ENCODE measurements at regions not wholly inside any gene's neighbourhood (a gene's known extent, or its start where the extent isn't known, plus 50 kb on each side); places are given as distances from the start of the nearest gene placed in this dataset.

- Mint-ChIP-seq H3K27me3 (ENCODE audit: low read depth in 2 of 2) (peaks cover 3 to 10% of the 10 kb centered on the region in 2 donors), H3K27ac (no peak overlapping the region), H3K4me3 (no peak overlapping the region), H3K4me1 (no peaks in the 10 kb centered on the region), H3K9me3 (peaks cover 11 to 13% of the 10 kb centered on the region in 2 donors), H3K36me3 (peaks cover 16% of the 10 kb centered on the region)
- Histone ChIP-seq H3K9me3 (ENCODE audit: control insufficient read depth, insufficient read depth, low read length) (no peaks in the 10 kb centered on the region), H3K27ac (ENCODE audit: low read length) (no peak overlapping the region), H3K36me3 (ENCODE audit: control insufficient read depth, insufficient read depth, low read length) (no peaks in the 10 kb centered on the region), H3K4me1 (ENCODE audit: control insufficient read depth, insufficient read depth, low read length) (no peaks in the 10 kb centered on the region), H3K27me3 (ENCODE audit: control insufficient read depth, insufficient read depth, low read length) (no peaks in the 10 kb centered on the region), H3K4me3 (ENCODE audit: low read length) (no peak overlapping the region)
- ATAC-seq (no peak), DNase-seq (no peak)
- intact Hi-C loops (cut with micrococcal nuclease): no loop called here
- no peak for TF ChIP-seq CTCF (IDR thresholded peaks at IDR 0.05)
- WGBS (ENCODE audit: insufficient coverage): 72% methylated on average over 3 of the region's 3 CpGs
Observed at GRCh38 chr5:71860048-71860447, 141.0 kb downstream of the CARTPT start.

- Histone ChIP-seq H3K27me3 (ENCODE audit: control insufficient read depth, insufficient read depth, low read length) (no peaks in the 10 kb centered on the region), H3K27ac (ENCODE audit: low read length) (no peak overlapping the region), H3K36me3 (ENCODE audit: control insufficient read depth, insufficient read depth, low read length) (no peaks in the 10 kb centered on the region), H3K9me3 (ENCODE audit: control insufficient read depth, insufficient read depth, low read length) (no peaks in the 10 kb centered on the region), H3K4me3 (ENCODE audit: low read length) (no peak overlapping the region), H3K4me1 (ENCODE audit: control insufficient read depth, insufficient read depth, low read length) (no peaks in the 10 kb centered on the region)
- WGBS (ENCODE audit: insufficient coverage): no CpG with 5 or more reads among the region's 1 CpG
- intact Hi-C loops (cut with micrococcal nuclease): no loop called here
- ATAC-seq: no peak
- no peak for TF ChIP-seq CTCF (IDR thresholded peaks at IDR 0.05)
- peaks cover 3 to 7% of the 10 kb centered on the region in 2 donors for H3K9me3 Mint-ChIP-seq
- peaks cover 6% of the 10 kb centered on the region for H3K36me3 Mint-ChIP-seq
- H3K4me3 Mint-ChIP-seq: no peak overlapping the region
- DNase-seq: no peak
- no peaks in the 10 kb centered on the region for H3K4me1 Mint-ChIP-seq
- peaks cover 3 to 24% of the 10 kb centered on the region in 2 donors for H3K27me3 Mint-ChIP-seq (ENCODE audit: low read depth in 2 of 2)
- H3K27ac Mint-ChIP-seq: no peak overlapping the region
Observed at GRCh38 chr5:71861682-71862081, 142.6 kb downstream of the CARTPT start.

- Mint-ChIP-seq H3K27ac (no peak overlapping the region), H3K36me3 (peaks cover 2% of the 10 kb centered on the region), H3K27me3 (ENCODE audit: low read depth in 2 of 2) (peaks cover 3 to 24% of the 10 kb centered on the region in 2 donors), H3K4me1 (no peaks in the 10 kb centered on the region), H3K4me3 (no peak overlapping the region), H3K9me3 (peaks cover 0 to 5% of the 10 kb centered on the region in 2 donors)
- intact Hi-C loops (cut with micrococcal nuclease): no loop called here
- ATAC-seq (no peak), DNase-seq (no peak)
- Histone ChIP-seq H3K36me3 (ENCODE audit: control insufficient read depth, insufficient read depth, low read length) (no peaks in the 10 kb centered on the region), H3K4me1 (ENCODE audit: control insufficient read depth, insufficient read depth, low read length) (no peaks in the 10 kb centered on the region), H3K27ac (ENCODE audit: low read length) (no peak overlapping the region), H3K4me3 (ENCODE audit: low read length) (no peak overlapping the region), H3K9me3 (ENCODE audit: control insufficient read depth, insufficient read depth, low read length) (no peaks in the 10 kb centered on the region), H3K27me3 (ENCODE audit: control insufficient read depth, insufficient read depth, low read length) (no peaks in the 10 kb centered on the region)
- 91% methylated on average over 1 of the region's 1 CpG for WGBS (ENCODE audit: insufficient coverage)
- no peak for TF ChIP-seq CTCF (IDR thresholded peaks at IDR 0.05)
Observed at GRCh38 chr5:71862087-71862486, 143.0 kb downstream of the CARTPT start.

GRCh38 chr5:71862507-71863060 lies 143.5 kb downstream of the CARTPT start:
- H3K4me3 ChIP-seq (ENCODE audit: low read length): no peak overlapping the region
- no peaks in the 10 kb centered on the region for H3K27me3 ChIP-seq (ENCODE audit: control insufficient read depth, insufficient read depth, low read length)
- Mint-ChIP-seq H3K4me1 (no peaks in the 10 kb centered on the region), H3K27ac (no peak overlapping the region), H3K27me3 (ENCODE audit: low read depth in 2 of 2) (peaks cover 3 to 24% of the 10 kb centered on the region in 2 donors), H3K4me3 (no peak overlapping the region), H3K9me3 (peaks cover 0 to 5% of the 10 kb centered on the region in 2 donors), H3K36me3 (no peaks in the 10 kb centered on the region)
- intact Hi-C loops (cut with micrococcal nuclease): no loop called here
- TF ChIP-seq CTCF (IDR thresholded peaks at IDR 0.05): no peak
- no peaks in the 10 kb centered on the region for H3K9me3 ChIP-seq (ENCODE audit: control insufficient read depth, insufficient read depth, low read length)
- H3K4me1 ChIP-seq (ENCODE audit: control insufficient read depth, insufficient read depth, low read length): no peaks in the 10 kb centered on the region
- H3K36me3 ChIP-seq (ENCODE audit: control insufficient read depth, insufficient read depth, low read length): no peaks in the 10 kb centered on the region
- H3K27ac ChIP-seq (ENCODE audit: low read length): no peak overlapping the region
- 0% methylated on average over 1 of the region's 1 CpG for WGBS (ENCODE audit: insufficient coverage)
- no peak for DNase-seq
- ATAC-seq: no peak
